ENCODE measurements at regions not wholly inside any gene's neighbourhood (a gene's known extent, or its start where the extent isn't known, plus 50 kb on each side); places are given as distances from the start of the nearest gene placed in this dataset.

- H3K4me1 ChIP-seq, result no peaks in the 10 kb centered on the region
- no peak overlapping the region for H3K9ac ChIP-seq
- no peak for TF ChIP-seq CTCF (IDR thresholded peaks at IDR 0.05)
- no peaks in the 10 kb centered on the region for H3K79me2 ChIP-seq
- no peaks in the 10 kb centered on the region for H3K27me3 ChIP-seq (ENCODE audit: control insufficient read depth, insufficient read depth, low read length)
- no peak overlapping the region for H3K4me2 ChIP-seq (ENCODE audit: low read length)
- H3K27ac ChIP-seq, result no peak overlapping the region
- H2AFZ ChIP-seq, result no peak overlapping the region
- no peak overlapping the region for H3K4me3 ChIP-seq (ENCODE audit: low read depth, low read length)
- no peaks in the 10 kb centered on the region for H3K36me3 ChIP-seq (ENCODE audit: control insufficient read depth, insufficient read depth, low read length)
- H3K9me3 ChIP-seq (ENCODE audit: control insufficient read depth, low read length), result no peaks in the 10 kb centered on the region
Measured at GRCh38 chr17:13749891-13750235, 148.1 kb upstream of the HS3ST3A1 start.

- Histone ChIP-seq H3K4me3 (ENCODE audit: low read depth, low read length) (no peak overlapping the region), H3K4me1 (no peaks in the 10 kb centered on the region), H3K9me3 (ENCODE audit: control insufficient read depth, low read length) (no peaks in the 10 kb centered on the region), H2AFZ (no peak overlapping the region), H3K36me3 (ENCODE audit: control insufficient read depth, insufficient read depth, low read length) (no peaks in the 10 kb centered on the region), H3K79me2 (no peaks in the 10 kb centered on the region), H3K27me3 (ENCODE audit: control insufficient read depth, insufficient read depth, low read length) (no peaks in the 10 kb centered on the region), H3K4me2 (ENCODE audit: low read length) (no peak overlapping the region), H3K9ac (no peak overlapping the region), H3K27ac (no peak overlapping the region)
- TF ChIP-seq CTCF (IDR thresholded peaks at IDR 0.05), result no peak
Measured at GRCh38 chr17:13750816-13751793, 149.4 kb upstream of the HS3ST3A1 start.

- no peak for TF ChIP-seq CTCF (IDR thresholded peaks at IDR 0.05)
- no peaks in the 10 kb centered on the region for H3K4me1 ChIP-seq
Measured at GRCh38 chr17:13753154-13753553, 151.4 kb upstream of the HS3ST3A1 start.

GRCh38 chr17:13753771-13754170, 152.0 kb upstream of the HS3ST3A1 start:
- H3K79me2 ChIP-seq, result no peaks in the 10 kb centered on the region
- no peaks in the 10 kb centered on the region for H3K27me3 ChIP-seq (ENCODE audit: control insufficient read depth, insufficient read depth, low read length)
- no peak overlapping the region for H3K4me2 ChIP-seq (ENCODE audit: low read length)
- no peak overlapping the region for H3K9ac ChIP-seq
- no peaks in the 10 kb centered on the region for H3K36me3 ChIP-seq (ENCODE audit: control insufficient read depth, insufficient read depth, low read length)
- H3K27ac ChIP-seq, result no peak overlapping the region
- H3K4me3 ChIP-seq (ENCODE audit: low read depth, low read length), result no peak overlapping the region
- no peaks in the 10 kb centered on the region for H3K4me1 ChIP-seq
- H3K9me3 ChIP-seq (ENCODE audit: control insufficient read depth, low read length), result no peaks in the 10 kb centered on the region
- H2AFZ ChIP-seq, result no peak overlapping the region
- no peak for TF ChIP-seq CTCF (IDR thresholded peaks at IDR 0.05)

More at GRCh38 chr17:13753154-13753553, 151.4 kb upstream of the HS3ST3A1 start:
- H3K9me3 ChIP-seq (ENCODE audit: control insufficient read depth, low read length), result no peaks in the 10 kb centered on the region
- H3K4me2 ChIP-seq (ENCODE audit: low read length), result no peak overlapping the region
- H3K36me3 ChIP-seq (ENCODE audit: control insufficient read depth, insufficient read depth, low read length), result no peaks in the 10 kb centered on the region
- no peak overlapping the region for H3K9ac ChIP-seq
- H2AFZ ChIP-seq, result no peak overlapping the region
- H3K27ac ChIP-seq, result no peak overlapping the region
- H3K27me3 ChIP-seq (ENCODE audit: control insufficient read depth, insufficient read depth, low read length), result no peaks in the 10 kb centered on the region
- H3K4me3 ChIP-seq (ENCODE audit: low read depth, low read length), result no peak overlapping the region
- H3K79me2 ChIP-seq, result no peaks in the 10 kb centered on the region

GRCh38 chr17:13755851-13756250, 154.1 kb upstream of the HS3ST3A1 start:
- no peak overlapping the region for H3K4me3 ChIP-seq (ENCODE audit: low read depth, low read length)
- no peaks in the 10 kb centered on the region for H3K27me3 ChIP-seq (ENCODE audit: control insufficient read depth, insufficient read depth, low read length)
- H3K9me3 ChIP-seq (ENCODE audit: control insufficient read depth, low read length), result no peaks in the 10 kb centered on the region
- H2AFZ ChIP-seq, result no peak overlapping the region
- H3K4me2 ChIP-seq (ENCODE audit: low read length), result no peak overlapping the region
- no peak overlapping the region for H3K27ac ChIP-seq
- TF ChIP-seq CTCF (IDR thresholded peaks at IDR 0.05), result no peak
- no peaks in the 10 kb centered on the region for H3K79me2 ChIP-seq
- H3K9ac ChIP-seq, result no peak overlapping the region
- no peaks in the 10 kb centered on the region for H3K36me3 ChIP-seq (ENCODE audit: control insufficient read depth, insufficient read depth, low read length)
- no peaks in the 10 kb centered on the region for H3K4me1 ChIP-seq
